Neural progenitor cell (in vitro differentiated cells): ENCODE measurements at regions not wholly inside any gene's neighbourhood (a gene's known extent, or its start where the extent isn't known, plus 50 kb on each side); places are given as distances from the start of the nearest gene placed in this dataset.
A peak's percentile ranks its signal among the peaks of the same experiment; 100 is the strongest.

Experiments used
- DNase-seq: peaks from one replicate; pipeline ENCODE4 v3.0.0-alpha.2; 2016; ENCODE audit warnings: low spot score
- H2AFZ ChIP-seq: fragments of 200-600 bp; sonication (generic); replicated peaks from 2 replicates; pipeline ENCODE4 v1.6.1; 2016; ENCODE audit warnings: antibody characterized with exemption
- H3F3A ChIP-seq: fragments of 200-600 bp; sonication (generic); 2 replicates; pipeline ENCODE4 v1.6.1; 2016; ENCODE audit warnings: antibody characterized with exemption, low read depth
- H3K27ac ChIP-seq: fragments of 200-600 bp; sonication (generic); 2 replicates; pipeline ENCODE4 v1.5.1; 2016; ENCODE audit warnings: mild to moderate bottlenecking
- H3K27me3 ChIP-seq: fragments of 200-600 bp; sonication (generic); 2 replicates; pipeline ENCODE4 v1.6.1; 2016; ENCODE audit warnings: mild to moderate bottlenecking, moderate library complexity
- H3K36me3 ChIP-seq: fragments of 200-600 bp; sonication (generic); 2 replicates; pipeline ENCODE4 v1.5.1; 2016
- H3K4me1 ChIP-seq: fragments of 200-600 bp; sonication (generic); 2 replicates; pipeline ENCODE4 v1.6.1; 2016; ENCODE audit warnings: mixed run types
- H3K4me2 ChIP-seq: fragments of 200-600 bp; sonication (generic); 2 replicates; pipeline ENCODE4 v1.6.1; 2016
- H3K4me3 ChIP-seq: fragments of 200-600 bp; sonication (generic); 2 replicates; pipeline ENCODE4 v1.5.1; 2016
- H3K79me2 ChIP-seq: fragments of 200-600 bp; sonication (generic); 2 replicates; pipeline ENCODE4 v1.6.1; 2016; ENCODE audit warnings: low read depth
- H3K9ac ChIP-seq: fragments of 200-600 bp; sonication (generic); 2 replicates; pipeline ENCODE4 v1.6.1; 2016
- H3K9me3 ChIP-seq: fragments of 200-600 bp; sonication (generic); 2 replicates; pipeline ENCODE4 v1.5.1; 2016; ENCODE audit warnings: low read depth
- H4K20me1 ChIP-seq: fragments of 200-600 bp; sonication (generic); 2 replicates; pipeline ENCODE4 v1.6.1; 2016; ENCODE audit warnings: low read depth
- H3K27ac Mint-ChIP-seq: 3 replicates; pipeline ENCODE4 v1.8.0; 2021; ENCODE audit warnings: mixed read lengths
- H3K27me3 Mint-ChIP-seq: 2 replicates; pipeline ENCODE4 v1.8.0; 2022; ENCODE audit warnings: low read depth, mild to moderate bottlenecking, inconsistent platforms, moderate library complexity, mixed read lengths; ENCODE audit not compliant: insufficient read depth
- H3K36me3 Mint-ChIP-seq: 3 replicates; pipeline ENCODE4 v1.8.0; 2021; ENCODE audit warnings: mixed read lengths
- H3K4me1 Mint-ChIP-seq: 3 replicates; pipeline ENCODE4 v1.8.0; 2021; ENCODE audit warnings: mixed read lengths
- H3K4me3 Mint-ChIP-seq: 3 replicates; pipeline ENCODE4 v1.8.0; 2021; ENCODE audit warnings: mild to moderate bottlenecking, moderate library complexity, mixed read lengths
- H3K9me3 Mint-ChIP-seq: 3 replicates; pipeline ENCODE4 v1.8.0; 2020; ENCODE audit warnings: mixed read lengths
- CTCF ChIP-seq: fragments of 200-600 bp; sonication (generic); IDR thresholded peaks from 2 replicates; pipeline ENCODE4 v1.5.1; 2017; ENCODE audit warnings: antibody characterized with exemption, mild to moderate bottlenecking
- EZH2 ChIP-seq: fragments of 200-600 bp; sonication (generic); IDR thresholded peaks from 2 replicates; pipeline ENCODE4 v1.6.1; 2017; ENCODE audit warnings: antibody characterized with exemption, mild to moderate bottlenecking, moderate library complexity
- EZH2phosphoT487 ChIP-seq: fragments of 200-600 bp; sonication (generic); IDR thresholded peaks from 2 replicates; pipeline ENCODE4 v1.6.1; 2017; ENCODE audit warnings: antibody characterized with exemption

- Histone ChIP-seq H3K9ac (no peak overlapping the region), H3K36me3 (no peaks in the 10 kb centered on the region), H3K27ac (no peak overlapping the region), H3K4me1 (peaks cover 9% of the 10 kb centered on the region), H3K27me3 (no peaks in the 10 kb centered on the region), H3K79me2 (no peaks in the 10 kb centered on the region), H4K20me1 (no peaks in the 10 kb centered on the region), H3F3A (peaks cover 4% of the 10 kb centered on the region), H3K4me2 (no peak overlapping the region), H3K4me3 (no peak overlapping the region), H3K9me3 (no peaks in the 10 kb centered on the region), H2AFZ (no peak overlapping the region)
- Mint-ChIP-seq H3K4me3 (no peak overlapping the region), H3K4me1 (peaks cover 17% of the 10 kb centered on the region), H3K27ac (no peak overlapping the region), H3K9me3 (peaks cover 2% of the 10 kb centered on the region), H3K27me3 (peaks cover 2% of the 10 kb centered on the region), H3K36me3 (no peaks in the 10 kb centered on the region)
- no peak for DNase-seq
- TF ChIP-seq EZH2phosphoT487 (no peak), EZH2 (no peak), CTCF (no peak)
These were observed 84.7 kb upstream of the MDM1 start for GRCh38 chr12:68416826-68417225.

- Mint-ChIP-seq H3K4me3 (no peak overlapping the region), H3K4me1 (peaks cover 20% of the 10 kb centered on the region), H3K9me3 (peaks cover 2% of the 10 kb centered on the region), H3K36me3 (no peaks in the 10 kb centered on the region), H3K27me3 (peaks cover 2% of the 10 kb centered on the region), H3K27ac (no peak overlapping the region)
- Histone ChIP-seq H3K4me1 (peaks cover 9% of the 10 kb centered on the region), H4K20me1 (no peaks in the 10 kb centered on the region), H3F3A (peaks cover 4% of the 10 kb centered on the region), H3K9ac (no peak overlapping the region), H3K4me3 (no peak overlapping the region), H3K4me2 (no peak overlapping the region), H2AFZ (no peak overlapping the region), H3K79me2 (no peaks in the 10 kb centered on the region), H3K27ac (no peak overlapping the region), H3K36me3 (no peaks in the 10 kb centered on the region), H3K9me3 (no peaks in the 10 kb centered on the region), H3K27me3 (no peaks in the 10 kb centered on the region)
- no peak for DNase-seq
- no peak for TF ChIP-seq EZH2
- no peak for TF ChIP-seq EZH2phosphoT487
- no peak for TF ChIP-seq CTCF
These were observed 85.9 kb upstream of the MDM1 start for GRCh38 chr12:68418137-68418460.

- Histone ChIP-seq H4K20me1 (no peaks in the 10 kb centered on the region), H3K4me1 (peaks cover 9% of the 10 kb centered on the region), H3K27ac (no peak overlapping the region), H3K4me3 (no peak overlapping the region), H3K36me3 (no peaks in the 10 kb centered on the region), H3K27me3 (no peaks in the 10 kb centered on the region), H3F3A (peaks cover 4% of the 10 kb centered on the region), H3K9me3 (no peaks in the 10 kb centered on the region), H3K9ac (no peak overlapping the region), H3K79me2 (no peaks in the 10 kb centered on the region), H3K4me2 (no peak overlapping the region), H2AFZ (peak overlapping the region; percentile 78)
- H3K36me3 Mint-ChIP-seq, result no peaks in the 10 kb centered on the region
- H3K27me3 Mint-ChIP-seq, result peaks cover 2% of the 10 kb centered on the region
- TF ChIP-seq EZH2phosphoT487 (no peak), EZH2 (no peak), CTCF (no peak)
- peaks cover 20% of the 10 kb centered on the region for H3K4me1 Mint-ChIP-seq
- no peaks in the 10 kb centered on the region for H3K9me3 Mint-ChIP-seq
- H3K27ac Mint-ChIP-seq, result peak overlapping the region; percentile 95
- DNase-seq, result peak; percentile 9
- peak overlapping the region; percentile 64 for H3K4me3 Mint-ChIP-seq
These were observed 88.3 kb upstream of the MDM1 start for GRCh38 chr12:68420225-68421010.
